ENCODE measurements at regions not wholly inside any gene's neighbourhood (a gene's known extent, or its start where the extent isn't known, plus 50 kb on each side); places are given as distances from the start of the nearest gene placed in this dataset.

GRCh38 chr15:94855409-94856266 lies 624.3 kb downstream of the MCTP2 start:
- no peaks in the 10 kb centered on the region for H3K27me3 ChIP-seq (ENCODE audit: insufficient read depth, low read length)
- no peaks in the 10 kb centered on the region for H3K9me3 ChIP-seq (ENCODE audit: low read length)
- H3K36me3 ChIP-seq (ENCODE audit: insufficient read depth, low read length) = no peaks in the 10 kb centered on the region
- no peaks in the 10 kb centered on the region for H3K79me2 ChIP-seq (ENCODE audit: insufficient read depth, low read length)
- H3K27ac ChIP-seq (ENCODE audit: low read depth, low read length, poor library complexity, severe bottlenecking) = no peak overlapping the region
- no peaks in the 10 kb centered on the region for H3F3A ChIP-seq (ENCODE audit: insufficient read depth, low read length)
- no peaks in the 10 kb centered on the region for H3K9me2 ChIP-seq (ENCODE audit: low read depth, low read length)
- TF ChIP-seq EZH2 (IDR thresholded peaks at IDR 0.05; ENCODE audit: borderline replicate concordance, low read length) = no peak
- no peak for TF ChIP-seq CTCF (IDR thresholded peaks at IDR 0.05; ENCODE audit: low read length)
- H4K20me1 ChIP-seq (ENCODE audit: insufficient read depth, low read length) = no peaks in the 10 kb centered on the region
- no peak overlapping the region for H3K4me2 ChIP-seq (ENCODE audit: low read length)
- no peak overlapping the region for H3K4me3 ChIP-seq (ENCODE audit: low read depth, low read length, poor library complexity, severe bottlenecking)
- no peaks in the 10 kb centered on the region for H3K4me1 ChIP-seq (ENCODE audit: insufficient read depth, low read length, severe bottlenecking)
- no peak overlapping the region for H2AFZ ChIP-seq (ENCODE audit: low read length)
- H3K9ac ChIP-seq (ENCODE audit: low read length) = no peak overlapping the region

- TF ChIP-seq CTCF (IDR thresholded peaks at IDR 0.05; ENCODE audit: low read length) (no peak), EZH2 (IDR thresholded peaks at IDR 0.05; ENCODE audit: borderline replicate concordance, low read length) (no peak)
- Histone ChIP-seq H3K9ac (ENCODE audit: low read length) (no peak overlapping the region), H3K4me2 (ENCODE audit: low read length) (no peak overlapping the region)
These were observed 625.0 kb downstream of the MCTP2 start for GRCh38 chr15:94856267-94856854.

GRCh38 chr15:94857466-94857865 lies 626.1 kb downstream of the MCTP2 start:
- Histone ChIP-seq H3K9me3 (ENCODE audit: low read length) (no peaks in the 10 kb centered on the region), H3K36me3 (ENCODE audit: insufficient read depth, low read length) (no peaks in the 10 kb centered on the region), H4K20me1 (ENCODE audit: insufficient read depth, low read length) (no peaks in the 10 kb centered on the region), H3K4me3 (ENCODE audit: low read depth, low read length, poor library complexity, severe bottlenecking) (no peak overlapping the region), H3K79me2 (ENCODE audit: insufficient read depth, low read length) (no peaks in the 10 kb centered on the region), H2AFZ (ENCODE audit: low read length) (no peak overlapping the region), H3F3A (ENCODE audit: insufficient read depth, low read length) (no peaks in the 10 kb centered on the region), H3K4me1 (ENCODE audit: insufficient read depth, low read length, severe bottlenecking) (no peaks in the 10 kb centered on the region), H3K4me2 (ENCODE audit: low read length) (no peak overlapping the region), H3K27ac (ENCODE audit: low read depth, low read length, poor library complexity, severe bottlenecking) (no peak overlapping the region), H3K9me2 (ENCODE audit: low read depth, low read length) (no peaks in the 10 kb centered on the region), H3K9ac (ENCODE audit: low read length) (no peak overlapping the region), H3K27me3 (ENCODE audit: insufficient read depth, low read length) (no peaks in the 10 kb centered on the region)
- TF ChIP-seq EZH2 (IDR thresholded peaks at IDR 0.05; ENCODE audit: borderline replicate concordance, low read length) = no peak
- no peak for TF ChIP-seq CTCF (IDR thresholded peaks at IDR 0.05; ENCODE audit: low read length)

More at GRCh38 chr15:94856267-94856854, 625.0 kb downstream of the MCTP2 start:
- H2AFZ ChIP-seq (ENCODE audit: low read length) = no peak overlapping the region
- H3K27me3 ChIP-seq (ENCODE audit: insufficient read depth, low read length) = no peaks in the 10 kb centered on the region
- H3K36me3 ChIP-seq (ENCODE audit: insufficient read depth, low read length) = no peaks in the 10 kb centered on the region
- no peaks in the 10 kb centered on the region for H4K20me1 ChIP-seq (ENCODE audit: insufficient read depth, low read length)
- H3K9me3 ChIP-seq (ENCODE audit: low read length) = no peaks in the 10 kb centered on the region
- no peaks in the 10 kb centered on the region for H3K79me2 ChIP-seq (ENCODE audit: insufficient read depth, low read length)
- no peaks in the 10 kb centered on the region for H3K9me2 ChIP-seq (ENCODE audit: low read depth, low read length)
- no peaks in the 10 kb centered on the region for H3F3A ChIP-seq (ENCODE audit: insufficient read depth, low read length)
- no peaks in the 10 kb centered on the region for H3K4me1 ChIP-seq (ENCODE audit: insufficient read depth, low read length, severe bottlenecking)
- no peak overlapping the region for H3K4me3 ChIP-seq (ENCODE audit: low read depth, low read length, poor library complexity, severe bottlenecking)
- H3K27ac ChIP-seq (ENCODE audit: low read depth, low read length, poor library complexity, severe bottlenecking) = no peak overlapping the region
